Erythroblast (primary cell): ENCODE measurements at regions not wholly inside any gene's neighbourhood (a gene's known extent, or its start where the extent isn't known, plus 50 kb on each side); places are given as distances from the start of the nearest gene placed in this dataset.

Experiments
- DNase-seq, 2 experiments: peaks; one replicate each; lab custom pipeline; 2025; lab: John Stamatoyannopoulos, UW
- GATA1 ChIP-seq: IDR thresholded peaks from 2 replicates; pipeline ENCODE4 v1.6.1; 2011; ENCODE audit warnings: low read depth, mild to moderate bottlenecking, control low read depth, low read length, moderate library complexity
- POLR2A ChIP-seq: IDR thresholded peaks from 2 replicates; pipeline ENCODE4 v1.6.1; 2011; ENCODE audit warnings: mild to moderate bottlenecking, low read length

- no peak for DNase-seq
- TF ChIP-seq GATA1 (no peak), POLR2A (no peak)
These were observed 1350.8 kb upstream of the SLC10A2 start for GRCh38 chr13:104416973-104417372.

- TF ChIP-seq GATA1 (no peak), POLR2A (no peak)
- no peak for DNase-seq
These were observed 1348.6 kb upstream of the SLC10A2 start for GRCh38 chr13:104414771-104415170.

- no peak for TF ChIP-seq POLR2A
- TF ChIP-seq GATA1 = no peak
- DNase-seq = no peak
These were observed 1348.0 kb upstream of the SLC10A2 start for GRCh38 chr13:104414181-104414580.

- no peak for DNase-seq
- TF ChIP-seq GATA1 = no peak
- TF ChIP-seq POLR2A = no peak
These were observed 1345.0 kb upstream of the SLC10A2 start for GRCh38 chr13:104411141-104411765.

GRCh38 chr13:104408733-104409132, 1342.5 kb upstream of the SLC10A2 start:
- no peak for TF ChIP-seq POLR2A
- no peak for TF ChIP-seq GATA1
- DNase-seq = no peak

GRCh38 chr13:104404325-104404724, 1338.1 kb upstream of the SLC10A2 start:
- no peak for DNase-seq
- TF ChIP-seq POLR2A = no peak

- no peak for DNase-seq
- TF ChIP-seq GATA1 (no peak), POLR2A (no peak)
These were observed 1323.5 kb upstream of the SLC10A2 start for GRCh38 chr13:104389691-104390090.

GRCh38 chr13:104387510-104387909, 1321.3 kb upstream of the SLC10A2 start:
- DNase-seq = no peak
- TF ChIP-seq GATA1 (no peak), POLR2A (no peak)

- no peak for TF ChIP-seq POLR2A
- no peak for TF ChIP-seq GATA1
- DNase-seq = no peak
These were observed 1319.2 kb upstream of the SLC10A2 start for GRCh38 chr13:104385404-104385803.

GRCh38 chr13:104382951-104383350, 1316.7 kb upstream of the SLC10A2 start:
- no peak for DNase-seq
- TF ChIP-seq POLR2A (no peak), GATA1 (no peak)

GRCh38 chr13:104376588-104376987, 1310.4 kb upstream of the SLC10A2 start:
- no peak for DNase-seq

GRCh38 chr13:104375614-104376013, 1309.4 kb upstream of the SLC10A2 start:
- DNase-seq = no peak
- TF ChIP-seq GATA1 (no peak), POLR2A (no peak)

More at GRCh38 chr13:104376588-104376987, 1310.4 kb upstream of the SLC10A2 start:
- TF ChIP-seq GATA1 (no peak), POLR2A (no peak)

- no peak for DNase-seq
- TF ChIP-seq POLR2A = no peak
- no peak for TF ChIP-seq GATA1
These were observed 1306.0 kb upstream of the SLC10A2 start for GRCh38 chr13:104372095-104372655.

- DNase-seq = no peak
- TF ChIP-seq GATA1 (no peak), POLR2A (no peak)
These were observed 1299.2 kb upstream of the SLC10A2 start for GRCh38 chr13:104365430-104365829.

- TF ChIP-seq GATA1 (no peak), POLR2A (no peak)
- DNase-seq = no peak
These were observed 1291.6 kb upstream of the SLC10A2 start for GRCh38 chr13:104357672-104358354.
